ENCODE measurements at regions not wholly inside any gene's neighbourhood (a gene's known extent, or its start where the extent isn't known, plus 50 kb on each side); places are given as distances from the start of the nearest gene placed in this dataset.
"Not testable (repeated sequence)": the region's sequence is repeated elsewhere in the genome, so short reads cannot be mapped to it uniquely, and the experiment has no call there.

DNA sequence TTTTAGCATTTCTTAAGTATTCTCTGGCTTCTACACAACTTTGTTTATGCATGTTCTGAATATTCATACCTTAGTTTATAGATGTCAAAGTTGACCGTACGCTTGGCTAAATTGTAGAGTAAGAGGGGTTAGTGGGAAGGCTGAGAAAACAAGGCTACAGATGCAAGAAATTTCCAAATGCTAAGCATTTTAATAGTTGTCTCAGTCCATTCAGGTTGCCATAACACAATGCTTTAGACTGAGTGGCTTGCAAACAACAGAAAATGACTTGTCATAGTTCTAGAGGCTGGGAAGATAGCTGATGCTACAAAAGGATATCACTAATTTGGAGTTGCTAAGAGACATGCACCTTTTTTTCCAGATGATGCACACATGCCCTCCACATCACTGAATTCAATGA is 53.0 kb upstream of the C1QTNF3 start:
- TF ChIP-seq, protein P1, sequence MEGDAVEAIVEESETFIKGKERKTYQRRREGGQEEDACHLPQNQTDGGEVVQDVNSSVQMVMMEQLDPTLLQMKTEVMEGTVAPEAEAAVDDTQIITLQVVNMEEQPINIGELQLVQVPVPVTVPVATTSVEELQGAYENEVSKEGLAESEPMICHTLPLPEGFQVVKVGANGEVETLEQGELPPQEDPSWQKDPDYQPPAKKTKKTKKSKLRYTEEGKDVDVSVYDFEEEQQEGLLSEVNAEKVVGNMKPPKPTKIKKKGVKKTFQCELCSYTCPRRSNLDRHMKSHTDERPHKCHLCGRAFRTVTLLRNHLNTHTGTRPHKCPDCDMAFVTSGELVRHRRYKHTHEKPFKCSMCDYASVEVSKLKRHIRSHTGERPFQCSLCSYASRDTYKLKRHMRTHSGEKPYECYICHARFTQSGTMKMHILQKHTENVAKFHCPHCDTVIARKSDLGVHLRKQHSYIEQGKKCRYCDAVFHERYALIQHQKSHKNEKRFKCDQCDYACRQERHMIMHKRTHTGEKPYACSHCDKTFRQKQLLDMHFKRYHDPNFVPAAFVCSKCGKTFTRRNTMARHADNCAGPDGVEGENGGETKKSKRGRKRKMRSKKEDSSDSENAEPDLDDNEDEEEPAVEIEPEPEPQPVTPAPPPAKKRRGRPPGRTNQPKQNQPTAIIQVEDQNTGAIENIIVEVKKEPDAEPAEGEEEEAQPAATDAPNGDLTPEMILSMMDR (IDR thresholded peaks at IDR 0.05) = not testable (repeated sequence)
- not testable (repeated sequence) for TF ChIP-seq POLR2A (IDR thresholded peaks at IDR 0.05)
